Epithelial cell of proximal tubule (primary cell): ENCODE measurements at regions not wholly inside any gene's neighbourhood (a gene's known extent, or its start where the extent isn't known, plus 50 kb on each side); places are given as distances from the start of the nearest gene placed in this dataset.

Experiments
- DNase-seq: peaks from one replicate; pipeline ENCODE4 v3.0.0-alpha.2; 2011; ENCODE audit warnings: low read depth
- H3K4me3 ChIP-seq: 2 replicates; pipeline ENCODE4 v1.5.1; 2011; ENCODE audit warnings: low read depth, mild to moderate bottlenecking, low read length
- CTCF ChIP-seq: conservative IDR thresholded peaks from 2 replicates; pipeline ENCODE4 v1.5.1; 2012; ENCODE audit warnings: low read depth, mild to moderate bottlenecking, low read length

- no peak for TF ChIP-seq CTCF
- H3K4me3 ChIP-seq = no peak overlapping the region
- DNase-seq = no peak
Measured at GRCh38 chr18:64562651-64563050, 413.8 kb upstream of the LINC00305 start.

- H3K4me3 ChIP-seq = no peak overlapping the region
- no peak for TF ChIP-seq CTCF
- no peak for DNase-seq
Measured at GRCh38 chr18:64546451-64546850, 397.6 kb upstream of the LINC00305 start.

GRCh38 chr18:64539847-64540246 is 391.0 kb upstream of the LINC00305 start:
- H3K4me3 ChIP-seq = no peak overlapping the region
- DNase-seq = no peak
- no peak for TF ChIP-seq CTCF

- no peak overlapping the region for H3K4me3 ChIP-seq
- no peak for TF ChIP-seq CTCF
- no peak for DNase-seq
Measured at GRCh38 chr18:64528646-64529045, 379.8 kb upstream of the LINC00305 start.

GRCh38 chr18:64519201-64519600 is 370.3 kb upstream of the LINC00305 start:
- TF ChIP-seq CTCF = no peak
- no peak overlapping the region for H3K4me3 ChIP-seq
- DNase-seq = no peak

- TF ChIP-seq CTCF = no peak
- H3K4me3 ChIP-seq = no peak overlapping the region
- DNase-seq = no peak
Measured at GRCh38 chr18:64518191-64518590, 369.3 kb upstream of the LINC00305 start.

GRCh38 chr18:64513401-64513800 is 364.5 kb upstream of the LINC00305 start:
- no peak overlapping the region for H3K4me3 ChIP-seq
- no peak for DNase-seq
- TF ChIP-seq CTCF = no peak
